HG02852 (cell line): ENCODE measurements at regions not wholly inside any gene's neighbourhood (a gene's known extent, or its start where the extent isn't known, plus 50 kb on each side); places are given as distances from the start of the nearest gene placed in this dataset.

ENCODE experiments used
- ATAC-seq: cut with Tn5 transposase; IDR thresholded peaks from one replicate; pipeline ENCODE4 v1.9.1; 2021; ENCODE audit warnings: mild to moderate bottlenecking, moderate library complexity; ENCODE audit not compliant: unreplicated experiment

DNA sequence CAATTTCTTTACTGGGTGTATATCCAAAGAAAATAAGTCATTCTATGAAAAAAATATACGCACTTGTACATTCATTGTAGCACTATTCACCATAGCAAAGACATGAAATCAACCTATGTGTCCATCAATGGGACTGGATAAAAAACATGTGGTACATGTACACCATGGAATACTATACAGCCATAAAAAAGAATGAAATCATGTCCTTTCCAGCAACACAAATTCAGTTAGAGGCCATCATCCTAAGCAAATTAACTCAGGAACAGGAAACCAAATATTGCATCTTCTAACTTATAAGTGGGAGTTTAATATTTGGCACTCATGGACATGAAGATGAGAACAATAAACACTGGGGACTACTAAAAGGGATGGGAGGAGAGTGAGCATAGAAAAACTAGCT is 325.7 kb downstream of the TGFB2 start:
- ATAC-seq: no peak

DNA sequence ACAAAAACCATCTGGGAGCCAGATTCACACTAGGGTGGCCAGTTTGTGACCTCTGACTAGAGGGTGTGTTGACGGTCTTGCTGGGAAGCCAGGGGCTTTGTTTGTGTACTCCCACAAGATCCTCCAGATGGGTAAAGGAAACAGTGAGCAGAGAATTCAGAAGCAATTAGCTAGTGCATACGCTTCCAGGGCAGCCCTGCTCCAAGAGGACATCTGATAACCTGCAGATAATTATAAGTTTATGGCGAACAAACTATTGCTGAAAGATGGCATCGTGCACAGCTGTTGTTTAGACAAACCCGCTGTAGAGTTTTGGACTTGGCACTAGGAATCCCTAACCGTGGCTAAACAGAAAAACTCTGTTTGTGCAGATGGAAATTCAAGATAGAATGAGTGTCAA is 326.4 kb downstream of the TGFB2 start:
- ATAC-seq: no peak

DNA sequence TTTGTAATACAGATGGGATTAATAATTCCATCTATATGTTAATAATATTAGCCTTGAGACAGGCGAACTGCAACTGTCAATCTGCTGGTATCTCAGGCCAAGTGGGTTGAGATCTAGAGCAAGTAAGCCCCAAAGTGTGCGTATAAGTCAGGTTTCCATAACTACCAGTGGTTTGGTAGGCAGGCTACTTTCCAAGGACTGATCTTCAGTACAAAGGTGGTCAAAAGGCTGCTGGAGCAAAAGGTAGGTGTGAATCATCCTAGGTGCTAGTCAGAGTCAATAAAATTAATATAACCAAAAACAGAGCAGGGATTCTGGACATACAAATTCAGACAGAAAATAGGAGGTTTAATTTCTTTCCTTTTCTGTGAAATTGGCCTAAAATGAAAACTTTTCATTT is 328.0 kb downstream of the TGFB2 start:
- ATAC-seq: no peak

DNA sequence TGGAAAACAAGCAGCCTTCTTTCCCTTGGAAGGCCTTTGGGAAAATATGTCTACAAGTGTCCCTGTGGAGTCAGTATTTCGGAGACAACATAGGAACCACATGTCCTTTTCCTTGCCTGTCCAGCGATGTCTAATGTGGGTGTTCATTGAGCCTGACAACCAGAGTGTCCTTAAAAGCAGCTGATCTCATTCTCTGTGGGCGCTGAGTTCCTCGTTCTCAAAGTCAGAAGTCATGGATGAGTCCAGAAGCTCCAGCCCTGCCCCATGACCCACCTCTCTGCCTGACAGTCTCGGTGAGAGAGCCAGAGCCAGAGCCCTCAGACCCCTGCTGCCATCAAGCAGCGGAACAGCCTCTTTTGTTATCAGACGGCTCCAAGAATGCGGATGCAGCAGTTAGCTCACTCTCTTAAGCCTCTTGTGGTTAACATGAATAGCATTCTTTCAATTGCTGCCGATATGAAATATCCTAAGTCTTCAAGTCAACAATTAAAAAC is 329.2 kb downstream of the TGFB2 start:
- ATAC-seq: no peak

DNA sequence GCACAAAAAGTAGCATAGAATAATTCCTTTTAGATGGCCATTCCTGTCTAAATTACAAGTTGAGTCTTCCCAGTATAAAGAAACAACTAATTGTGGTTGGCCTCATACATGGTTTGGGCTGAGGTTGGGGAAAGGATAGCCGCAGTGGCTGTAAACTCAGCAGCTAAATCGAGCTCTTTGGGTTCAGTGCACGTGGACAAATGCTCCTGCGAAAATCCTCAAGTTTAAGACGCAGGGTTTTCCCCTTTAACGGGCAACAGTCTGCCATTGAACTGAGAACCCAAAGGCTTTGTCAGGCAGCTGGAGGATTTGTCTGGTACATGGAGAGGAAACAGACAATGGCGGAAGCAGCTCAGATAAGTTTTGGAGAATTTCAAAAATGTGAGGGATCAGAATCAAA is 331.9 kb downstream of the TGFB2 start:
- ATAC-seq: no peak

DNA sequence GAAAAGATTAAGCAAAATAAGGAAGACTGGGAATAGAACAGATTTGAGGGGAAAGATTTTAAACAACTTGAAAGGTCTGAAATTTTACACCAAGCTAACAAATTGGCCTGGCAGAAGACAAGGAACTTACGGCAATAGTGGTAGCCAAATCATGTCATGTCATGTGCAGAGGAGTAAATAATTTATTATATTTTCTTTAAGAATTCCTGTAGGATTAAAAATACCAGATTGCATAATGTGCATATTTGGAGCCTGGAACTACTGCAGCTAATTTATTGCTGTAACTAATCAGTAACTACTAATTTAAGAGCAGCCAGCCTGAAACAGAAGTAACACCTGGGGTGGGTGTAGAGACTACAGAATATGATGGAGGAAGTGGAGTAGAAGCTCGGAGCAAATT is 334.3 kb downstream of the TGFB2 start:
- no peak for ATAC-seq

DNA sequence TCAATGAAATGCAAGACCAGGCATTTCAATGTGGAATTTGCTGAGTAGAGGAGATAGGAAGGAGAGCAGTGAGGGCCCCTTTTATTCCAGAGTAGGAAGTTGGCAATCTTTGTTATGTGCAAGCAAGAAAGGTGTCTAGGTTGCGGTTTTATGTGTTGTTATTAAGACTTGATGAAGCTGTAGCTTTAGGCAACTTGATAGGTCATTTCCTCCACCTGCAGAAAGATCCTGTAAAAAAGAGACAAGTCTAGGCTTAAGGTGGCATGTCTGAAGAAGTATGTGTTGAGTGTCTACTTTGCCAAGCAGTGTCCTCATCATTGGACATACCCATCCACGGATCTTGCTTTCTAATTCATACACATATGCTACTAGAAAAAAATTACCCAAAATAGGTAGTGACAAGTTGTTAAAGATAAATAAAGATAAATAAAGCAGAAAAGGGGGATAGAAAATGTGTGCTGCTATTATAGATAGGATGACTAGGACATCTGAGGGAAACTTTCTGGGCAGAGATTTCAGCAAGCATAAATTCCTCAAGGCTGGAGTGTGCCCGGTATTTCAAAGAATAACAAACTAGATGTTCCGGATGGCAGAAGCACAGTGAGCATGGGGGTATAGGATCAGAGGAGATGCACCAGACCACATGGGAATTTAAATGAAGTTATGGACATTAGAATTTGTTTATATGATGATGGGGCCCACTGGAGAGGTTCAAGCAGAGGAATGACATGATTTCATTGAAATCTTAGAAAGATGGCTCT is 335.0 kb downstream of the TGFB2 start:
- no peak for ATAC-seq

DNA sequence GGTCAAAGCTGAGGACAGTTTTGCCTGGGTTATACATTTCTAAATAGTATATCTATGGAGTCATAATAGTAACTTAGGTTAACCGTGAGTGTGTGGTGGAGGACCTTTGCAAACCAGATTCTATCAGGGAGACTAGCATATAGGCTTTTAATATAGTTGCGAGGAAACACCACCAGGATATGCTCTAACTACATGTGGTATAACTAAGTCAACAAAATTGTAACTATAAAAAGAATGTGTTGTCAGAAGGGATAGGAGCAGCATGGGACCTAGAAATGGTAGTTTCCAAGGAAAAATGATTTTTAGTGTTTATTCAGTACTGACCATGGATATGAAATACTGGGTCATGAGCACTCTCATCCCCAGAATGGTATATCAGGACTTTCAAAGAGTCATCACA is 338.1 kb downstream of the TGFB2 start:
- no peak for ATAC-seq

DNA sequence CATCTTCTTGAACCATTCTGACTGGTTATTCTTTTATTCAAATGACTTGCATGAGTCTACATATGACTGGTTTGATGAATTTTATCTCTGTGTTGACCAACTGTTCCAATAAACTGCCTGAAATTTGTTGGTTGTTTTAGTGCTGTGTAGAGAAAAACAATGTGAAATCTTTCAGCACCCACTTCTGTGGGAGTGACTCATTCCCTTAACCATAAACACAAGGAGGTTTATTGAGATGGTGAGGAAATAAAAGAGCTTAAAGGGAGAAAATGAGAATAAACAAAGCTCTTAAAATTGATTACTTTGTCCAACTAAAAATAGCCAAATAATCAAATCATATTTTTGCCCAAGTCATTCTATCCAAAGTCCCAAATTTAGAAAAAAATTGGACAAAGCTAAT is 341.1 kb downstream of the TGFB2 start:
- ATAC-seq: no peak

DNA sequence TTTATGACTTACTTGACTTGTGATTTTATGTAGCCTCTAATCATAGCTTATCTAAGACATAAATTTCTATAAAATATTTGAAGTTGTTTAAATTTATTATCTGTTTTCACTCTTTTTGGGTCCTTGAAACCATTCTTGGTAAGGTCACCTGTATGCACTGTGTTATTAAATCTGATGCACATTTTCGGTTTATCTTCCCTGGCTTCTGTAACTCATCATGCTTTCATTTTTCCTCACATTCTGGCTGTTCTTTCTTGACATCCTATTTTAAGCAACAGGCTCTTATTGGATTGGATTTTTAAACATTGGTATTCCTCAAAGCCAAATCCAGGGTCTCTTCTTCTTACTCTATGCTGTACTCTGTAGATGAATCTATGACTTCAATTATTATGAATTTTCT is 341.6 kb downstream of the TGFB2 start:
- no peak for ATAC-seq

DNA sequence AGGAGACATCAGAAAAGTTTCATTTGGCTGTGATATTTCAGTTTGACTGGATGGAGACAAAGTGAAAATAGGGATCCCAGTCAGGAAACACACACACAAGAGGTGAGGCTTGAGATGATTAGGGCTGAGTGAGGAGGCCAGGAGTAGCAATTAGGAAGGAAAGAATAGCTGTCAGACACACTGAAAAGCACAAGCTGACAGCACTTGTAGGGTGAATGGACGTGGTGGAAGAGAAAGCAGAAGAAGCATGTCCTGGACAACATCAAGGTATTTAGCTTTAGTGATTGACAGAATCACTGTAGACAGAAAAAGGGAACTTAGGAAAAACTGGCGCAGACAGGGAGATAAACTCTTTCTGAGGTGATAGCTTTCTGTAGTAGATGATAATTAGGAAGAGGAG is 347.7 kb downstream of the TGFB2 start:
- ATAC-seq: no peak

DNA sequence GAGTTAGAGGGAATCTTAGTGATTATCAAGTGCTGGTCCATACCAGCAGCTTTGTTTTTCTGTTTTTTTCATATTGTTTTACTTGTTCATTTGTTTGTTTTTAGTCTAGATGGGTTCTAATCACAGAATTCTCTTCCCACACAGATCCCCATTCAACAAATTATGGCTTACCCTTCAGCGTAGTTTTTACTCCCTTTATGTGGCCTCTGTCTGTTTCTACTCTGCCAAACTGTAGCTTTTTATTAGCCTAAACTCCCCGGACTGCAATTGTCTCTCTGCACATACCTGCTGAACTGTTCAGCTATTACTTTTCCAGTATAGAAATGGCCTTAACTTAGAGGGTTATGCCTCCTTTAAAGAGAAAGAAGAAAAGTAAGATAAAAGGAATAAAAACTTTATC is 348.5 kb downstream of the TGFB2 start:
- ATAC-seq: no peak

DNA sequence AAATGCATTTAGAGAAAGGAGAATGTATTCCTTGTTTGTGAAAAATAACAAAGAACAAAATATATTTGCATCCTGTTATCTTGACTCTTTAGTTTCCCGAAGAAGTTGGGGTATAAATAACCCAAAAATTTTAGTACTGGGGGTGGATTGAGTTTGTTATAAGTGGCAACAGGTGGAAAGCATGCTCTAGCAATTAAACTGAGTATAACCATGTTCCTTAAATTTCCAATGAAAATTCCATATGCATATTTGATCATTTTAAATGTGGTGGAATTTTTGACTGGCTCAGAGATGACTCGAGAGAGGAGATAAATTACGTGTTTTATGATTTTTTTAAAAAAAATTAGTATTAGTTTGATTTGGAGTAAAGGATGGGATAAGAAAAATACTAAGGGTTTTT is 348.9 kb downstream of the TGFB2 start:
- no peak for ATAC-seq

DNA sequence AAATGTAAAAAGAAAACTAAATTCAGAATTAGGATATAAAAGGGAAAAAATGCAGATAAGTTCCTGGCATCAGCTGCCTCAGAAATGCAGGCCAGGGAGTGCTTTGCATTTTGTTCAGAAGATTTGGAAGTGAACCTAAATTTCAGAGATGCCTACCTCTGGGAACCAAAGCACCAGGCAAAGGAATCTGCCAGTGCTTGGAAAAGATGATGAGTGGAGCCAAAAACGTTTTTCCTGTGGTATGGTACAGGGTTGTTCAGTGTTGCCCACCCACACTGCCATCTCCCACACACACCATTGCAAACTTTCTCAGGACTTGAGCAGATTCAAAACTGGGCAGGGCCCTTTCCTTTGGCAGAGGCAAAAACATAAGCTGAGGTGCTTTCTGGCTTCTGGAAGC is 349.5 kb downstream of the TGFB2 start:
- ATAC-seq: no peak

DNA sequence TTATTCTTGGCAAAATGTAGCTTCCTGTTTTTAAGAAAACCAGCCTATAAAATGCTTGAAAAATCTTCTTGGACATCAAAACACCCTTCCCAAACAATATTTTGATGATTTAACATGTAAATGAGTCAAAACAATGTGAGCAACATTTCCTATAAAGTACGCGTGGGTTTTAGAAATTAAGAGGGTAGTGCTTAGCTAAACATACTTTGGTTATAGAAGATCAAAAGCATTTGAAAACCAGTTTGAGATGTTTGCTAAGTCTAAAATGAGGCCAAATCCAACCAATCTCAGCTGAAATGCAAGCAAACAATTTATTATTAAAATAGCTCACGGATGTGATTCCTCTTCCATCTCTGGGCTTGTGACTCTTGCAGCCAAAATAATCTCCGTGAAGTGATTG is 350.4 kb downstream of the TGFB2 start:
- ATAC-seq: no peak

DNA sequence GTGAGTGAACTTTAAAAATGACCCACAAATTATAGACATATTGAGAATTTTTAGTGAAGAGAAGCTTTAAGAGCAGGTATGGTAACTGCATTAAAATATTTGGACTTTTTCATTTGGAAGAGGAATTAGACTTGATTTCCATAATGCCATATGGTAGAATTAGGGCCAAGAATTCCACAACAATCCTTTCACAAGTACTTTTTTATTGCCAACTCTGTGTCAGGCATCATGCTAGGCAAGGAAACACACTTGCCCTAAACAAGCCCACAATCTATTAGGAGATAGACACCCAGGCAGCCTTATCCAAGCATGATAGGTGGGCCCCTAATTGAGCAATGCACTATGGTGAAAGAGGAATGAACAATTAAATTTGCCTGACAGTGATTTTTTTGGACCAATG is 353.0 kb downstream of the TGFB2 start:
- no peak for ATAC-seq

DNA sequence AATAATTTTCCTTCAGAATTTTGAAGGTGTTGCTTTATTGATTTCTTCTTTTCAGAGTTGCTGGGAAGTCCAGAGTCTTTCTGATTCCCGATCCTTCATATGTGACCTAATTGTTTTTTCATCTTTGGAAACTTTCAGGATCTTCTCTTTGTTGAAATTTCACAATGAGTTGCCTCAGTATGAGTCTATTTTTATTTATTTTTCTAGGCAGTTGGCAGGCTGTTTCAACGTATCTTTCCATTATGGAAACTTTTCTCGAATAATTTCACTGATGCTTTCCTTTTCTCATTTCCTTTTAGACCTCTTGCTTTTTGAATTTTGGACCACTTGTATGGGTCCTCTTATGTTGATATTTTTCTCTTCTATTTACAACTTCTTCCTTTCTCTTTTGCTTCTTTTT is 354.3 kb downstream of the TGFB2 start:
- ATAC-seq: no peak

DNA sequence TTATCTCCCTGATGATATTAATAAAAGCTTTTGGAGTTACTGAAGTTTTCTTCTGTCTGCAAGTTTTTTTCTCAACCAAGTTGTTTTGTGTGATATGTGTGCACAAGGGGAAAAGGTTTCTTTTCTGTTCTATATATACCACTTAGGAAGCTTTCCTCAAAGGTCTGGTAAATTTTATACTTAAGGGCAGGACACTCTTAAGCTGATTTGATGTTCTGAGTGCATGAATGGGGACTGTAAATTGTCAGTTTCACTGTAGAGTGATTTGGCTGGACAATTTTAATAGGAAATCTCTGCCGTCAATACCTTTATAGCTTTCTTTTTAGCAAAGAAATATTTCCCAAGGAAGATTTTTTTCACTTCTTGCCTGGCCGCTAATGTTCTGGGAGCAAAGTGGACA is 354.7 kb downstream of the TGFB2 start:
- ATAC-seq: no peak

DNA sequence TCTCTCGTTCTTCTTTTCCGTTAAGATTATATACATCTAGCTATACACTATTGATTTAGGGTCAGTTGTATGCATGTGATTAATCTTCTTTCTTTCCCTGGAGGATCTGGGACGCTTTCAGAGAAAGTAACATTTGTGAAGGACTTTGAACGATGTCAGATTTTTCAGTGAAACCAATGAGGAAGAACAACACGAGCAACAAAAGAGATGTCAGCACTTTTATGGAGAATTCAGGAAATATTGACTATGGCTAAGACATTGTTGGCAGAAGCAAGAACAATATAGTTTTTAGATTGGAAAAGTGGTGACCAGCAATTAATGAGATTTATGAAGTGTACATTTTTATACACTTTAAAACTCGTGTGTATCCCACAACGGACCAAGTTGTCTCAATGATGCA is 355.5 kb downstream of the TGFB2 start:
- no peak for ATAC-seq

DNA sequence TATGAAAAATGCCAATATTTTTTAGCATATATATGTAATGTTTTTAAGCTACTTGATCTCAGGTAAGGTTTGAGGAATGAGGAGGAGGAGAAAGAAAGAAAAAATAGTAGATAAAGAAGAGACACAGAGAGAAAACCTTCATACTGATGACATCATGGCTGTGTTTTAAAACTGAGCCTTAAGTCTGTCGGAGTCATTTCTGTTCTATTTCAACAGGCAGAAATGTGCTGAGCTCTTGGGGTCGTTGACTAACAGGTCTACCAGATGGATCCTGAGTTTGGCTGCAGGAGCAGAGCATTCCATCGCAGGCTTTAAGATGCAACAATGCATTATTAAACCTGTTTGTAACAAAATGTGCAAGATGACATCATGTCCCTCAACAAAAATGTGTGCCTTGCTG is 356.0 kb downstream of the TGFB2 start:
- no peak for ATAC-seq

DNA sequence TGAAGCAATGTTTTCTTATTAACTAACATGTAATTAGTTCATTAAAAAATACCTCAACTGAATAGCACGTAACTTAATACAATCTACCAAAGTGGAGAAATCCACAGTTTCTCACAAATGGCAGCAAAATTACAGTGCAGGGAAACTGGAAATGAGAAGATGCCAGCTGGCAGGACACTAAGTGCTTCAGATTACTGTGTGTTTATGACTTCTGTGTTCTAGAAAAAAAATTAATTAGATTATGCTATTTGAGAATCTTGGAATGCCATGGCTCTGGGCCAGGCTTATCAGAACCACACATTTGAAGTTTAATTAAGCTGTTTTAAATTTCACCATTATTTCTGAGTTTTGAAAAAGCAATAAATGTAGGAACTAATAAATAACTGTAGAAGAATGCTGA is 357.6 kb downstream of the TGFB2 start:
- ATAC-seq: no peak

DNA sequence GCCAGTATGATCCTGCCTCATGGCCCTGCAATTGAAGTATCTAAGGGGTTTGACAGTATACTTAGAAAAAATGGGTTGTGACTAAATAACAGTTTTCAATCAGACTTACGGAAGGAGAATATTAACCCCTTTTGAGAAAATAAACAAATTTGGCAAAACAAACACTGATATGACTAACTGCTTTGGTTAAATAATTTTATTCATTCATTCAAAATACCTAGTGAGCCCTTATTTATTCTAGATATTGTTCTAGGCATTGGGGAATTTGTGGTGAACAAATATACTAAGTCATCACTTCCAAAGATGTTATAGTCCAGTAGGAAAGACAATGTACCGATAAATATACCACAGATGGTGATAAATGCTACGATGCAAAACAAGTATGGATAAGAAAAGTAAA is 358.7 kb downstream of the TGFB2 start:
- ATAC-seq: no peak

DNA sequence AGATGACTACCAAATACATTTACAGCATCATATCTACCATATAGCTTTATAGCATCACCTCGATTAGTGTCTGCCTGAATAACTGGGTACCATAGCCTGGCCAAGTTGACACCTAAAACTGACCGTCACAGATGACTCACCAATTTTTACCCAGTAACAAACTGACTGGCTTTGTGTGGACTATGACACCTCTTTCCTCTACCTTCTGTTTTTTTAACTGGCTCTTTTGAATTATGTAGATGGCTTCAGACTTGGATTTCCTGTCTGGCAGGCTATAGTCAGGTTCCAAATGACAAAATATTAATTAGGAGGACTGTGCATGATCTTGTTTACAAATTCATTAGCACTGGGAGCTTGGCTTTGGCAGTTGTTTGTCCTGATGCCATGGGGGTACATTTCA is 360.3 kb downstream of the TGFB2 start:
- no peak for ATAC-seq
